A549 (cell line): ENCODE measurements at regions not wholly inside any gene's neighbourhood (a gene's known extent, or its start where the extent isn't known, plus 50 kb on each side); places are given as distances from the start of the nearest gene placed in this dataset.
"Not testable (repeated sequence)": the region's sequence is repeated elsewhere in the genome, so short reads cannot be mapped to it uniquely, and the experiment has no call there.

Experiments used
- ATAC-seq, 2 experiments: fragments of 200-7000 bp in 1 of 2; fragments of >200 bp in 1 of 2; cut with Nextera tagmentation in 1 of 2; cut with Tn5 transposase in 1 of 2; 3 replicates each; pipeline versions ENCODE4 v1.8.0 to v1.9.1; 2018 to 2020; ENCODE audit warnings: mild to moderate bottlenecking in 1 of 2, moderate library complexity in 1 of 2
- CTCF ChIA-PET: fragments of 300-600 bp; sonication (Branson Sonifier 250); formaldehyde crosslinking; extraction: SDS; loops from one replicate; lab custom pipeline; 2021; ENCODE audit warnings: antibody characterized with exemption, inconsistent platforms; lab: Yijun Ruan, JAX
- POLR2A ChIA-PET: fragments of 350-600 bp; formaldehyde crosslinking; extraction: SDS; loops from one replicate; lab custom pipeline; 2021; ENCODE audit warnings: antibody characterized with exemption, inconsistent platforms; lab: Yijun Ruan, JAX
- DNase-seq, 2 experiments: peaks; one replicate each; pipeline versions ENCODE4 v3.0.0 to v3.0.0-alpha.2; 2011 to 2016; ENCODE audit warnings: low read depth in 1 of 2, low spot score in 1 of 2
- FAIRE-seq: peaks from 2 replicates; lab custom pipeline; 2011; peaks lifted over from hg19 to GRCh38; lab: Jason Lieb, UNC
- H3K27ac ChIP-seq, 2 experiments: fragments of >200 bp; sonication (Bioruptor Twin); formaldehyde crosslinking; 3 replicates each; pipeline ENCODE4 v1.5.1; 2016 to 2017
- H3K4me1 ChIP-seq: fragments of >200 bp; sonication (Bioruptor Twin); formaldehyde crosslinking; 3 replicates; pipeline ENCODE4 v1.6.1; 2016
- H3K4me2 ChIP-seq: fragments of >200 bp; sonication (Bioruptor Twin); formaldehyde crosslinking; 3 replicates; pipeline ENCODE4 v1.6.1; 2016
- H3K4me3 ChIP-seq: fragments of >200 bp; sonication (Bioruptor Twin); formaldehyde crosslinking; 3 replicates; pipeline ENCODE4 v1.5.1; 2016
- H3K9me3 ChIP-seq: fragments of >200 bp; sonication (Bioruptor Twin); formaldehyde crosslinking; 3 replicates; pipeline ENCODE4 v1.6.1; 2016
- CHD2 ChIP-seq: fragments of 150-350 bp; IDR thresholded peaks from 2 replicates; pipeline ENCODE4 v1.6.1; 2014; ENCODE audit warnings: low read length; ENCODE audit not compliant: partially characterized antibody
- CHD4 ChIP-seq: fragments of 200-600 bp; sonication (generic); IDR thresholded peaks from 2 replicates; pipeline ENCODE4 v1.6.1; 2016; ENCODE audit warnings: antibody characterized with exemption, mild to moderate bottlenecking, borderline replicate concordance
- EHF ChIP-seq: fragments of 250-450 bp; sonication (Bioruptor Pico); IDR thresholded peaks from 2 replicates; pipeline ENCODE4 v1.5.0; 2020; ENCODE audit warnings: mild to moderate bottlenecking
- FOSL2 ChIP-seq, 2 experiments: fragments of 450-650 bp in 1 of 2; fragments of >200 bp in 1 of 2; sonication (Bioruptor Twin) in 1 of 2; formaldehyde crosslinking; IDR thresholded peaks; 2 replicates each; pipeline versions ENCODE4 v1.5.0 to v1.6.1; 2016 to 2020; ENCODE audit warnings: mild to moderate bottlenecking in 1 of 2, moderate library complexity in 1 of 2
- HEYL ChIP-seq: fragments of 250-450 bp; sonication (Bioruptor Pico); IDR thresholded peaks from 2 replicates; pipeline ENCODE4 v1.8.0; 2021; ENCODE audit warnings: mild to moderate bottlenecking, moderate library complexity
- JUN ChIP-seq, 2 experiments: fragments of >200 bp; sonication (Bioruptor Twin); formaldehyde crosslinking; IDR thresholded peaks; 2 replicates in 1 of 2; 3 replicates in 1 of 2; pipeline ENCODE4 v1.6.1; 2016 to 2017
- KDM1A ChIP-seq: fragments of 200-600 bp; sonication (generic); IDR thresholded peaks from 2 replicates; pipeline ENCODE4 v1.6.1; 2016; ENCODE audit warnings: low read depth, mild to moderate bottlenecking
- KDM5A ChIP-seq: fragments of 200-600 bp; sonication (generic); IDR thresholded peaks from 2 replicates; pipeline ENCODE4 v1.6.1; 2016; ENCODE audit warnings: antibody characterized with exemption, mild to moderate bottlenecking
- MAFK ChIP-seq: fragments of 450-650 bp; IDR thresholded peaks from 2 replicates; pipeline ENCODE4 v1.6.1; 2014; ENCODE audit not compliant: partially characterized antibody
- MAZ ChIP-seq: fragments of 150-350 bp; IDR thresholded peaks from 2 replicates; pipeline ENCODE4 v1.6.1; 2014; ENCODE audit warnings: antibody characterized with exemption, low read depth, low read length, borderline replicate concordance
- RAD21 ChIP-seq, 2 experiments: fragments of >200 bp in 1 of 2; sonication (Bioruptor Twin) in 1 of 2; formaldehyde crosslinking in 1 of 2; IDR thresholded peaks in 1 of 2; conservative IDR thresholded peaks in 1 of 2; 2 replicates in 1 of 2; 3 replicates in 1 of 2; pipeline ENCODE4 v1.6.1; 2012 to 2018; ENCODE audit warnings: inconsistent platforms in 1 of 2
- SMC3 ChIP-seq: fragments of >200 bp; sonication (Bioruptor Twin); formaldehyde crosslinking; IDR thresholded peaks from 3 replicates; pipeline ENCODE4 v1.6.1; 2018; ENCODE audit warnings: inconsistent platforms
- USF2 ChIP-seq: fragments of 450-650 bp; IDR thresholded peaks from 2 replicates; pipeline ENCODE4 v1.6.1; 2014; ENCODE audit warnings: antibody characterized with exemption
- ZNF302 ChIP-seq: fragments of 250-450 bp; sonication (Bioruptor Pico); IDR thresholded peaks from 2 replicates; pipeline ENCODE4 v1.9.0; 2021; ENCODE audit warnings: inconsistent platforms, mild to moderate bottlenecking, moderate library complexity
- WGBS: methylation state at CpG from one replicate; pipeline ENCODE4 v1.1.6; 2017; ENCODE audit errors: missing lambda C conversion rate; 5-methylcytosine and 5-hydroxymethylcytosine counted together
- TF ChIP-seq, protein P1 (sequence below): fragments of >200 bp; sonication (Bioruptor Twin); formaldehyde crosslinking; IDR thresholded peaks from 3 replicates; pipeline ENCODE4 v1.5.1; 2016

- Histone ChIP-seq H3K27ac (no peak overlapping the region), H3K9me3 (no peaks in the 10 kb centered on the region), H3K4me3 (no peak overlapping the region), H3K4me2 (no peak overlapping the region), H3K4me1 (no peaks in the 10 kb centered on the region)
- FAIRE-seq, result peak; percentile 39
- ChIA-PET CTCF (interaction anchor here (0.6 to 17.7 kb wide), 47 partner anchors 9 to 821 kb away, joined by 3 to 432 read pairs (median 4); partner anchors contain the start of gene ADRB2), POLR2A (no interaction called here)
- TF ChIP-seq EHF (CRISPR knock-in tag) (no peak), MAFK (peak; percentile 53), HEYL (CRISPR knock-in tag) (no peak), MAZ (no peak), FOSL2 (IDR thresholded peaks at IDR 0.05) (no peak), FOSL2 (CRISPR knock-in tag; IDR thresholded peaks at IDR 0.05) (no peak), RAD21 (conservative IDR thresholded peaks at IDR 0.05 in 1 of 2, IDR thresholded peaks at IDR 0.05 in 1 of 2) (peak; percentile 70 to 76), CHD4 (no peak), JUN (IDR thresholded peaks at IDR 0.05) (no peak), SMC3 (peak; percentile 87)
- TF ChIP-seq, protein P1, sequence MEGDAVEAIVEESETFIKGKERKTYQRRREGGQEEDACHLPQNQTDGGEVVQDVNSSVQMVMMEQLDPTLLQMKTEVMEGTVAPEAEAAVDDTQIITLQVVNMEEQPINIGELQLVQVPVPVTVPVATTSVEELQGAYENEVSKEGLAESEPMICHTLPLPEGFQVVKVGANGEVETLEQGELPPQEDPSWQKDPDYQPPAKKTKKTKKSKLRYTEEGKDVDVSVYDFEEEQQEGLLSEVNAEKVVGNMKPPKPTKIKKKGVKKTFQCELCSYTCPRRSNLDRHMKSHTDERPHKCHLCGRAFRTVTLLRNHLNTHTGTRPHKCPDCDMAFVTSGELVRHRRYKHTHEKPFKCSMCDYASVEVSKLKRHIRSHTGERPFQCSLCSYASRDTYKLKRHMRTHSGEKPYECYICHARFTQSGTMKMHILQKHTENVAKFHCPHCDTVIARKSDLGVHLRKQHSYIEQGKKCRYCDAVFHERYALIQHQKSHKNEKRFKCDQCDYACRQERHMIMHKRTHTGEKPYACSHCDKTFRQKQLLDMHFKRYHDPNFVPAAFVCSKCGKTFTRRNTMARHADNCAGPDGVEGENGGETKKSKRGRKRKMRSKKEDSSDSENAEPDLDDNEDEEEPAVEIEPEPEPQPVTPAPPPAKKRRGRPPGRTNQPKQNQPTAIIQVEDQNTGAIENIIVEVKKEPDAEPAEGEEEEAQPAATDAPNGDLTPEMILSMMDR, result peak; percentile 73
- peak; percentile 36 to 55 for DNase-seq
- WGBS, result 35% methylated on average over 9 of the region's 9 CpGs
- peak; percentile 62 to 80; a peak in 5 of 6 replicates for ATAC-seq
These were observed 85.3 kb upstream of the ADRB2 start for GRCh38 chr5:148740966-148741742.

GRCh38 chr5:148741766-148742165, 84.6 kb upstream of the ADRB2 start:
- H3K27ac ChIP-seq, H3K4me1 ChIP-seq, H3K4me2 ChIP-seq, H3K9me3 ChIP-seq, ATAC-seq, POLR2A ChIA-PET, FAIRE-seq, DNase-seq, H3K4me3 ChIP-seq: not testable (repeated sequence)
- CTCF ChIA-PET, result interaction anchor here (0.6 to 17.7 kb wide), 38 partner anchors 9 to 823 kb away, joined by 3 to 432 read pairs (median 4); partner anchors contain the start of gene ADRB2
- 27% methylated on average over 3 of the region's 3 CpGs for WGBS

GRCh38 chr5:148744380-148744779, 82.0 kb upstream of the ADRB2 start:
- WGBS, result 73% methylated on average over 1 of the region's 1 CpG
- H3K9me3 ChIP-seq, H3K4me1 ChIP-seq, ATAC-seq, H3K4me2 ChIP-seq, DNase-seq, FAIRE-seq, POLR2A ChIA-PET, H3K4me3 ChIP-seq, H3K27ac ChIP-seq: not testable (repeated sequence)
- CTCF ChIA-PET, result interaction anchor here (0.6 to 17.7 kb wide), 9 partner anchors 12 to 448 kb away, joined by 3 to 432 read pairs (median 3); no protein-coding TSS in a partner anchor

DNA sequence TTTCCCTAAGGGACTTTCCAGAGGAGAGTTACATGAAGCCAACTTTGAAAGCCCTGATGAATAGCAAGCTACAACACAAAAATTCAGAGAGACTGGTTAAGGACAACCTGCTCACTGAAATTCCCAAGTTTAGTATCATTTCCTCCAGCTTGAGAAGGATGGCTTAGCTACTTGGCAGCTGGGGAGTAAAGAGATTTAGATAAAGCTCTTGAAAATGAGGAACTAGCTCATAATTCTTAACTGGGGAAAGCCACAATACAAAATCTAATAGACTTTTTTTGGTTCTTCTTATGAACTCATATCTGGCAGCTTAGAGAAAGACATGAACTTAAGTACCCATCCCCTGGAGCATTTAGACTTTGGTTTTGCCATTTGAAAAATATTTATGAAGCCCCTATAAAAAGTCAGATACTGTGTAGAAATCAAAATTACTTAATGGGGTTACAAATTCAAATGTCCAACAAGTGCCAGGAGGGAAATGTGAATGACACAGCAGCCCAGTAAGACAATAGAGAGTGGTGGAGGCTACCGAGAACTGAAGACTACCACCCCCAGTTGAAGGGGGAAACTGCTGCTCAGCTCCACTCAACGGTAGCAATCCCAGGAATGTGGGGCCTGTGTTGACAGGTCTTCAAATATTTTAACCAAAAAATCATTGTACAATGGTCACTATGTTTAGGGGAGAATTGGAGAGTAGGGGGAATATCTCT, 79.4 kb upstream of the ADRB2 start:
- TF ChIP-seq ZNF302 (CRISPR knock-in tag) (no peak), USF2 (no peak), KDM1A (no peak), RAD21 (conservative IDR thresholded peaks at IDR 0.05 in 1 of 2, IDR thresholded peaks at IDR 0.05 in 1 of 2) (no peak), KDM5A (no peak), CHD2 (no peak)
- DNase-seq (no peak), ATAC-seq (no peak), FAIRE-seq (no peak)
- CTCF ChIA-PET, result interaction anchor here (0.6 to 14.3 kb wide), 8 partner anchors 9 to 368 kb away, joined by 3 to 125 read pairs (median 3); no protein-coding TSS in a partner anchor
- Histone ChIP-seq H3K27ac (no peak overlapping the region), H3K4me2 (no peak overlapping the region), H3K9me3 (no peaks in the 10 kb centered on the region), H3K4me3 (no peak overlapping the region), H3K4me1 (no peaks in the 10 kb centered on the region)
- 29% methylated on average over 2 of the region's 2 CpGs for WGBS
- POLR2A ChIA-PET, result no interaction called here
